Fibroblast of mammary gland (primary cell): ENCODE measurements at regions not wholly inside any gene's neighbourhood (a gene's known extent, or its start where the extent isn't known, plus 50 kb on each side); places are given as distances from the start of the nearest gene placed in this dataset.

Experiments used
- DNase-seq: peaks from one replicate; pipeline ENCODE4 v3.0.0-alpha.2; 2010; ENCODE audit warnings: low read depth
- H3K4me3 ChIP-seq: 2 replicates; pipeline ENCODE4 v1.5.1; 2011; ENCODE audit warnings: low read depth, mild to moderate bottlenecking, low read length, moderate library complexity; ENCODE audit not compliant: control insufficient read depth
- TF ChIP-seq, protein P1 (sequence below): conservative IDR thresholded peaks from 2 replicates; pipeline ENCODE4 v1.5.1; 2011; ENCODE audit warnings: low read depth, low read length, inconsistent platforms; ENCODE audit not compliant: control insufficient read depth, insufficient read depth

- TF ChIP-seq, protein P1, sequence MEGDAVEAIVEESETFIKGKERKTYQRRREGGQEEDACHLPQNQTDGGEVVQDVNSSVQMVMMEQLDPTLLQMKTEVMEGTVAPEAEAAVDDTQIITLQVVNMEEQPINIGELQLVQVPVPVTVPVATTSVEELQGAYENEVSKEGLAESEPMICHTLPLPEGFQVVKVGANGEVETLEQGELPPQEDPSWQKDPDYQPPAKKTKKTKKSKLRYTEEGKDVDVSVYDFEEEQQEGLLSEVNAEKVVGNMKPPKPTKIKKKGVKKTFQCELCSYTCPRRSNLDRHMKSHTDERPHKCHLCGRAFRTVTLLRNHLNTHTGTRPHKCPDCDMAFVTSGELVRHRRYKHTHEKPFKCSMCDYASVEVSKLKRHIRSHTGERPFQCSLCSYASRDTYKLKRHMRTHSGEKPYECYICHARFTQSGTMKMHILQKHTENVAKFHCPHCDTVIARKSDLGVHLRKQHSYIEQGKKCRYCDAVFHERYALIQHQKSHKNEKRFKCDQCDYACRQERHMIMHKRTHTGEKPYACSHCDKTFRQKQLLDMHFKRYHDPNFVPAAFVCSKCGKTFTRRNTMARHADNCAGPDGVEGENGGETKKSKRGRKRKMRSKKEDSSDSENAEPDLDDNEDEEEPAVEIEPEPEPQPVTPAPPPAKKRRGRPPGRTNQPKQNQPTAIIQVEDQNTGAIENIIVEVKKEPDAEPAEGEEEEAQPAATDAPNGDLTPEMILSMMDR: no peak
- DNase-seq: no peak
- H3K4me3 ChIP-seq: no peak overlapping the region
These were observed 291.3 kb upstream of the PLXNA2 start for GRCh38 chr1:208535511-208535910.

DNA sequence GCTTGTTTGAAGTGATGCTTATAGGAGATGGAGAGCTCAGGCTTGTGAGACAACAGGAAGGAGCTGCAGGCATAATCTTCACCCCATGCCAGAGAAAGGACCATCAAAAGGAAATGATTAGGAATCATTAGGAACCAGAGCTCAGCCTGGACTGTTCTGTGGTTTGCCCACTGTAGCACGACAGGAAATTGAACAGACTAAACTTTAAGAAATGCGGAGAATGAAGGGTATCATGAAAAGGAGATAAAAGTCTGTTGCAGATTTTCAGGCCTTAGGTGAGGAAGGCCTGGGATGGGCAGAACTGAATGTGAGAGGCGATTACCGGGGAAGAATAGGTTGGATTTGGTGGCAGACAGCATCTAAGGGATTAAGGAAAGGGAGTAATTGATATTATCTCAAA, 292.0 kb upstream of the PLXNA2 start:
- H3K4me3 ChIP-seq: no peak overlapping the region
- DNase-seq: no peak
- TF ChIP-seq, protein P1: no peak

DNA sequence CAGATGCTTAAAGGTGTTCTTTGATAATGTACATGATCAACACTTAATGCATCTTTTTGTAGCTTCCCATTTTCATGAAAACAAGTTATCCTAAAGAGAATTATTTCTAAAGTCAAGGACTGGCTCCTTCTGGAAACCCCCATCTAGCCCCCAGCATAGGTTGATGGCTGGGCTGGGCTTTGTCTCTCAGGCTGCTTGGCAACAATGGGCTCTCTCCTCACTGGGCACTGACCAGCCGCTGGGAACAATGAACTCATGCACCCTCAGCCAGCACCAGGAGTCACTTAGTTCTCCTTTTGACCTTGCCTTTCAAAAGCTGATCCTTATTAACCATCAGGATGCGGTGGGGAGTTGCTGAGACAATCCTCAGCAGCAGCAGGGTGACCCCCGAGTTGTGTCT, 293.0 kb upstream of the PLXNA2 start:
- no peak overlapping the region for H3K4me3 ChIP-seq
- DNase-seq: no peak
- TF ChIP-seq, protein P1: no peak

- no peak for DNase-seq
- TF ChIP-seq, protein P1: no peak
These were observed 293.9 kb upstream of the PLXNA2 start for GRCh38 chr1:208538078-208538477.

GRCh38 chr1:208538587-208538986, 294.4 kb upstream of the PLXNA2 start:
- TF ChIP-seq, protein P1: no peak
- no peak for DNase-seq
- no peak overlapping the region for H3K4me3 ChIP-seq

More at GRCh38 chr1:208538078-208538477, 293.9 kb upstream of the PLXNA2 start:
- no peak overlapping the region for H3K4me3 ChIP-seq

- no peak overlapping the region for H3K4me3 ChIP-seq
- no peak for DNase-seq
- TF ChIP-seq, protein P1: no peak
These were observed 296.5 kb upstream of the PLXNA2 start for GRCh38 chr1:208540724-208541123.

GRCh38 chr1:208541225-208541855, 297.2 kb upstream of the PLXNA2 start:
- no peak for DNase-seq
- TF ChIP-seq, protein P1: no peak
- no peak overlapping the region for H3K4me3 ChIP-seq
